ENCODE measurements at regions not wholly inside any gene's neighbourhood (a gene's known extent, or its start where the extent isn't known, plus 50 kb on each side); places are given as distances from the start of the nearest gene placed in this dataset.
A peak's percentile ranks its signal among the peaks of the same experiment; 100 is the strongest.

DNA sequence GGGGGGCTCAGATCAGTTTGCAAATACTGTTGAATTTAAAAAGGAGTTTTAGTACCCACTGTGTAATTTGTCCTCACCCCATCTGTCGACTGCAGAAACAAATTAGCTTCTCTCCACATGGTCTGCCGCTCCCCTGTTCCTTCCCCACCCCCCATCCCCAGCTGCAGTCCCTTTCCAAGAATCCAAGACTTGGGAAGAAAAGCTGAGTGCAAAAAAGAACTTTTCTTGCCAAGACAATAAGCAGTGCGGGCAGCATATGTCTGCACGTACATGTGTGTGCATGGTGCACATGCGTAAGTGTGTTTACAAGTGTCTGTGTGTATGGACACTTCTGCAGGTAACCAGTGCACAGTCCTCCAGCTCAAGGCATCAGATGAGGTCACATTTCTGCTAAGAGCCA lies 125.7 kb upstream of the SMIM23 start:
- DNase-seq: no peak

DNA sequence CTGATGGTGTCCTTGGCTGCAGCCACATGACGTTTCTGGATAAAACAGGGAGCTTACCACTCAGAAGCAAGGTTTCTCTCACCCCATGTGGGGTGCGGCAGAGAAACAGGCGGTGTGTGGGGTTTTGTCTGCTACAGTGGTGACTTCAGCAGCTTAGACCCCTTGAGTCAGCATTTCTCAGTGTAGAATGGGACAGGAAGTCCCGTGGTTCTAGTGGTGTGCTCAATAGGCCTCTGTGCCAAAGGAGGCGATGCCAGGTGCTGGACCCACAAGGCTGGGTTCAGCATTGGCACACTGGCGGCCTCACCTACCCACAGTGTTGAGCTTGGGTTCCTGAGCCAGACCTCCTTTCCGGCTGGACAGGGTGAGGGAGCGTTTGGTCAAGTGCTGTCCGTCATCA lies 125.2 kb upstream of the SMIM23 start:
- no peak for DNase-seq

DNA sequence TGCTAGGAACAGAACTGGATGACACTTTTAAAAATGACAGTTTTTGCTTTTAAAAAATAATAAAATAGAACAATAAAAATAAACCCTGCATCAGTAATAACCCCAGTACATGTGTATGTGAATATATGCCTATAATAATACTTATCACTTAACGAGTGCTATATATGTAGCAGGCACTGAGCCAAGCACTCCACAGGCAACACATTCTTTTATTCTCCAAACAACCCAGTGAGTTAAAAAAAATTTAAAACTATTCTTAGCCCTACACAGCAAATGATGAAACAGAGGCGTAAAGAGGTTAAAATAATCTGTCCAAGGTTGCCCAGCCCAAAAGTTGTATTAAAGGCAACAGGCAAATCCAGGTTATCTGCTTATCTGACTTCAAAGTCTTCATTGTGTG lies 124.5 kb upstream of the SMIM23 start:
- DNase-seq: no peak

DNA sequence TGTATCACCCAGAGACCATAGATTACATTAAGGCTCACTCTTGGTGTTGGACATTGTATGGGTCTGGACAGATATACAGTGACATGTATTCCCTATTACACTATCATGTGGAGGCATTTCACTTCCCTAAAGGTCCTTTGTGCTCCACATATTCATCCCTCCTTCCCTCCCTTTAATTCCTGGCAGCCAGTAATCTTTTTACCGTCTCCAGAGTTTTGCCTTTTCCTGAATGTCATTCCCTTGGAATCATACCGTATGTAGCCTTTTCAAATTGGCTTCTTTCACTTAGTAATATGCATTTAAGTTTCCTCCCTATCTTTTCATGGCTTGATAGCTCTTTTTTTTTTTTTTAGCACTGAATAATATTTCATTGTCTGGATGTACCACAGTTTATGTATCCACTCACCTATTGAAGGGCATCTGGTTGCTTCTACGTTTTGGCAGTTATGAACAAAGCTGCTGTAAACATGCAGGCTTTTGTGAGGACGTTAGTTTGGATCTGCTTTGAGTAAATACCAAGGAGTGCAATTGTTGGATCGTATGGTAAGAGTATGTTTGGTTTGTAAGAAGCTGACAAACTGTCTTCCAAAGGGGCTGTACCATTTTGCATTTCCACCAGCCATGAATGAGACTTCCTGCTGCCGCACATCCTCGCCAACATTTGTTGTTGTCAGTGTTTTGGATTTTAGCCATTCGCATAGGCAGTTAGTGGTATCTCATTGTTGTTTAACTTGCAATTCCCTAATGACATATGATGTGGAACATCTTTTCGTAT lies 122.1 kb upstream of the SMIM23 start:
- DNase-seq: no peak

- DNase-seq: no peak
These were observed 121.1 kb upstream of the SMIM23 start for GRCh38 chr5:171664489-171664888.

DNA sequence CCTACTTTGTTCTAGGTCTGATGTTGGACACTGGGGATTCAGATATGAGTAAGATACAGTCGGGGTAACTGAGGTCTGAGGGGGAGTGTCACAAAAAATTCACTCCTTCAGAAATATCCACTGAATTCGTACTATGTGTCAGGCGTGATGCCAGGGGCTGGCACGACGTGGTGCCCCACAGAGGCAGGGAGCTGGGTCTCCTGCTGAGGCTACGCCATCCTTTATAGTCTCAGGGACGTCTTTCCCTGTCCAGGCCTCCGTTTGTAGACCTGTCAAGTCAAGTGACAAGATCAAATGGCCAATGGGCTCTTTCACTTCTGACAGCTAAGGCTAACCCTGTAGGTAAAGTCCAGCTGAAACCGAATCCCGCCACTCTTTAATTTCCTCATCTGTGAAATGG lies 118.8 kb upstream of the SMIM23 start:
- no peak for DNase-seq

GRCh38 chr5:171667341-171668096 lies 118.1 kb upstream of the SMIM23 start:
- peak; percentile 90 for DNase-seq

DNA sequence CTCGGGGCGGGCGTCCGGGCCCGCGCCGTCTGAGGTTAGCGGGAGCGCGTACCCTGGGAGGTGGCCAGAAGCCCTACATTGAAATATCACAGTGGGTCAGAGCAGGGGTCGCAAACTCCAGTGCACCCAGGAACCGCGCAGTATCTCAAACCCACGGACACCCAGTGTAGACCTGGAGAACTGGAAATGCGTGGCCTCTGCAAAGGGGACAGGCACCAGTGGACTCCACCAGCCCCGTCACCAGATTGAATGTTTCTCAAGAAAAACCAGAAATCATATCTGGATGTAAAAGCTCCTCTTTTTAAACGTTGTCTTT lies 117.6 kb upstream of the SMIM23 start:
- no peak for DNase-seq

DNA sequence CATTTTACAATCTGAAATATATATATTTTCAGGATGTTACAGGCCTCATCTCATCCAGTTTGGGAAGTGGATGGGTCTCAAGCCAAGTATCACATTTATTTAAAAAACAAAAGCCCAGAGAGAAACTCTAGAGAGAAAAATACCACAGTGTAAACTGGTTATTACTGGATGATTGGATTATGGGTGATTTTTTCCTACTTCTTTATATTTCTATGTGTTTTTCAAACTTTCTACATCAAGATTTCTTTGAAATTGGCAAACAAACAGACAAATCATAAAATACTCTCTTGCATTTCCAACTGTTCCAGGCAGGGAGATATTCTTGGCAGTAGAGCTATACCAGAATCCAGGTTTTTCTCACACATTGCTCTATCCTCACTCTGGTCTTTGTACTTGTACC lies 116.0 kb upstream of the SMIM23 start:
- no peak for DNase-seq

DNA sequence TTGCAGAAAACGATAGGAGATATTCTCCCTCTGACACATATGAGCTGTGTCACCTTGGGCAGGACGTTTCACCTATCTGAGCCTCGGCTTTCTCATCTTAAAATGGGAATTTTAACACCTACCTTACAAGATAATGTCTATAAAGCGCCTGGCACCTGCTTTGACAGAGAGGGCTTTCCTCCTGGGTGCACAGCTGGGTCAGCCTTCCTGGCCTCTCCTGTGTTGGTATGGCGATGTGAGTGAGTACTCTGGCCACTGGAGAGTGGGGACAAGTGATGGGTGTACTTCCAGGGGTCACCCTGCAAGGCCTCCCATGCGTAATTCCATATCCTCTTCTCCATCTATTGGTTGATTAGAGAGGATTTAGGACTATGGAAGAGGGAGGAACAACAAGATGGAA lies 113.1 kb upstream of the SMIM23 start:
- DNase-seq: no peak

- DNase-seq: no peak
These were observed 112.3 kb upstream of the SMIM23 start for GRCh38 chr5:171673328-171673727.

DNA sequence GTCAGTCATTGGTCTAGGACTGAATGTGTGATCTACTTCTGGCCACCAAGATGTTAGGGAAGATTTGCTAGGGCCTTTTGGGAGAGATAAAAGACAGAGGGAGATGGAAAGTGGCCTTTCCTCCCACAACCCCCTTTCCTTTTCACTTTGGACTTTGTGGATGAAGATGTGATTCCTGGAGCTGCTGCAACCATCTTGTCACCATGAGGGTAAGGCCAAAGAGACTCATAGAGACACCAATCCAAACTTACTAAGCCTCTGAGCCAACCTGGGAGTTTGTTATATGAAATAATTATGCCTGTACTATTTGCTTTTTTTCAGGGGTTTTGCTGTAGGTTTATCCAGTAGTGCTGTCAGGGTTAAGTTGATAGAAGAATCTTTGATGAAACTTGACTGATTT lies 111.8 kb upstream of the SMIM23 start:
- no peak for DNase-seq

- no peak for DNase-seq
These were observed 110.1 kb upstream of the SMIM23 start for GRCh38 chr5:171675511-171675910.

DNA sequence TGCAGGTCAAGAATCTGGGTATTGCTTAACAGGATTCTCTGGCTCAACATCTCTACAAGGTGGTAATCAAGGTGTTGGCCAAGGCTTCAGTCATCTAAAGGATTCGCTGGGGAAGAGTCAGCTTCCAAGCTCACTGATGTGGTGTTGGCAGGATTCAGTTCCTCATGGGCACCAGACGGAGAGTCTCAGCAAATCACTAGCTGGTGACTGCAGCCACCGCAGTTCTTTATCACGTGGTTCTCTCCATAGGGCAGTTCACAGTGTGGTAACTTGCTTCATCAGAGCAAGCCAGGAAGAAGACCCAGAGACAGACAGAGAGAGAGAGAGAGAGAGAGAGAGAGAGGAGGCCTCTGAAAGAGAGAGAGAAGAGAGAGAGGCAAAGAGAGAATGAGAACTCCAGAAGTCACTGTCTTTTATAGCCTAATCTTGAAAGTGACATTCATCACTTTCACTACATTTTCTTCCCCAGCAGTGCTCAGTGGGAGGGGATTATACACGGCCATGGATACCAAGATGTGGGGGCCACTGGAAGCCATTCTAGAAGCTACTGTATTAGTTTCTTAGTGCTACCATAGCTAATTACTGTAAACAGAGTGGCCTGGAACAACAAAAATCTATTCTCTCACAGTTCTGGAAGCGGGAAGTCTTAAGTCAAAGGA lies 109.2 kb upstream of the SMIM23 start:
- DNase-seq: no peak

- DNase-seq: no peak
These were observed 107.0 kb upstream of the SMIM23 start for GRCh38 chr5:171678646-171679045.

GRCh38 chr5:171680485-171680884 lies 105.1 kb upstream of the SMIM23 start:
- DNase-seq: no peak

GRCh38 chr5:171681061-171681460 lies 104.6 kb upstream of the SMIM23 start:
- DNase-seq: no peak

DNA sequence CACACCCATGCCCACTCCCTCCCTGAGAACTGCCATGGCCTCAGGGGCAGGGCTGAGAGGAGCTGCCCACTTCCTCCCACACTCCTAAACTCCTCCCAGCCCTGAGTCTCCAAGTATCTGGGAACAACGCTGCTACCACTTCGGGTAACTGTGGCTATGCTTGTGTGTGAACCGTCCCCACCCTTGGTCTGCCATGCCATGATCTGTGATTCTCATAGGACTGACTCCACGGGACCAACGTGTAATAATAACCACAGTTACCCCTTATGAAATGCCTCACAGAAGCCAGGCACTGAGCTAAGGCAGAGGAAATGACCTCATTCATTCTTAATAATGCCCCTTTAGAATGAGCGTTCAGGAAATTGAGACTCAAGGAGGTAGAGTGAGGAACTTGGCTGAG lies 103.9 kb upstream of the SMIM23 start:
- no peak for DNase-seq

GRCh38 chr5:171682801-171683200 lies 102.8 kb upstream of the SMIM23 start:
- DNase-seq: no peak

DNA sequence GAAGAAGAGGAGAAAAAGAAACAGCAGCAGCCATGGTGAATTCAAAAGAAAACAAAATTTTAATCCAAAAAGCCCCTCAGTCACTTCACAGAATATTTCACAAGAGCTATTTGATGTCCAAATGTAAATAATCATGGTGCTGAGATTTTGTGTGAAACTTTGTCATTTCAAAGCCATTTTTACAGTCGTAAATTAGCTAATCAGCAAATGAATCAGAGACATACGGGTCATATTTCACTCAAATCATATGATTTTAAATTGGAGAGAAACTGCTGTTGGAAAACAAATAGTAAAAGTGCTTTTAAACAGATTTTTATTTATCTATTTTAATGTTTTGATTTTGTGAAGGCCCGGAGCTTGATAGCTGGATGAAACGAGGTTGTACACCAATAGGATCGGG lies 101.4 kb upstream of the SMIM23 start:
- no peak for DNase-seq

GRCh38 chr5:171688696-171689495 lies 96.7 kb upstream of the SMIM23 start:
- DNase-seq: no peak

GRCh38 chr5:171689853-171690417 lies 95.7 kb upstream of the SMIM23 start:
- DNase-seq: no peak

DNA sequence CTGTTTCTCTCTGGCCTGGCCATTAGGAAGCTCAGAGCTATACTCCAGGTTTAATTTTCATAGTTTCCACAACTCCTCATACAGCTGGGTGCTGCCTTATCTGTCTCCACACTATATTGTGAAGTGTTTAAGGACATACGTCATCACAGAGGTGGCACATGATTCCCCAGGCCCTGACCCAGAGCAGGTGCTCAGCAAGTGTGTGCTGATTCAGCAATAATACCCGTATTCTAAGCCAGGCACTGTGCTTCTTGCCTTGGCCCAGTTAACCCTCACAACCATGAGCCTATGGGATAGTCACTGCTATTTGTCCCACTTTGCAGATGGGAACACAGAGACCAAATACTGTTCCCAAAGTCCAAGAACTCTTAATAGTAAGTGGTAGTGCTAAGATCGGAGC lies 93.5 kb upstream of the SMIM23 start:
- no peak for DNase-seq
